H9 (cell line): ENCODE measurements at regions not wholly inside any gene's neighbourhood (a gene's known extent, or its start where the extent isn't known, plus 50 kb on each side); places are given as distances from the start of the nearest gene placed in this dataset.

Experiments used
- DNase-seq: peaks from one replicate; pipeline ENCODE4 v3.0.0-alpha.2; 2017
- H2AFZ ChIP-seq: one replicate; pipeline ENCODE4 v1.6.1; 2013; ENCODE audit warnings: mild to moderate bottlenecking, low read length, control low read depth, moderate library complexity
- H2AK5ac ChIP-seq: 2 replicates; pipeline ENCODE4 v1.6.1; 2013; ENCODE audit warnings: low read length, control low read depth, mixed read lengths; ENCODE audit not compliant: insufficient read length
- H2BK120ac ChIP-seq: one replicate; pipeline ENCODE4 v1.6.1; 2013; ENCODE audit warnings: low read depth, mild to moderate bottlenecking, low read length, control low read depth, inconsistent platforms; ENCODE audit not compliant: poor library complexity, severe bottlenecking
- H2BK12ac ChIP-seq: 2 replicates; pipeline ENCODE4 v1.6.1; 2013; ENCODE audit warnings: low read length, control low read depth, mixed read lengths, low read depth; ENCODE audit not compliant: insufficient read length
- H2BK15ac ChIP-seq: 2 replicates; pipeline ENCODE4 v1.6.1; 2013; ENCODE audit warnings: low read depth, low read length, control low read depth
- H2BK20ac ChIP-seq: one replicate; pipeline ENCODE4 v1.6.1; 2013; ENCODE audit warnings: low read depth, mild to moderate bottlenecking, low read length, control low read depth, inconsistent platforms; ENCODE audit not compliant: poor library complexity, severe bottlenecking
- H2BK5ac ChIP-seq: 2 replicates; pipeline ENCODE4 v1.6.1; 2013; ENCODE audit warnings: low read length, control low read depth, mixed read lengths; ENCODE audit not compliant: insufficient read length
- H3K14ac ChIP-seq: 2 replicates; pipeline ENCODE4 v1.6.1; 2013; ENCODE audit warnings: low read length, control low read depth; ENCODE audit not compliant: insufficient read depth
- H3K18ac ChIP-seq: 2 replicates; pipeline ENCODE4 v1.6.1; 2013; ENCODE audit warnings: low read depth, mild to moderate bottlenecking, mixed read lengths, low read length, control low read depth; ENCODE audit not compliant: insufficient read length
- H3K23ac ChIP-seq: 2 replicates; pipeline ENCODE4 v1.6.1; 2013; ENCODE audit warnings: low read length, control low read depth, mixed read lengths, low read depth; ENCODE audit not compliant: insufficient read length
- H3K23me2 ChIP-seq: 2 replicates; pipeline ENCODE4 v1.6.1; 2013; ENCODE audit warnings: low read depth, mild to moderate bottlenecking, mixed read lengths, low read length, control low read depth; ENCODE audit not compliant: insufficient read length, poor library complexity, severe bottlenecking
- H3K27ac ChIP-seq: 2 replicates; pipeline ENCODE4 v1.5.1; 2013; ENCODE audit warnings: low read length, control low read depth, mixed read lengths, low read depth; ENCODE audit not compliant: insufficient read length
- H3K27me3 ChIP-seq: 2 replicates; pipeline ENCODE4 v1.6.1; 2013; ENCODE audit warnings: low read length, control low read depth, inconsistent platforms; ENCODE audit not compliant: insufficient read depth
- H3K4ac ChIP-seq: 2 replicates; pipeline ENCODE4 v1.6.1; 2013; ENCODE audit warnings: low read depth, mild to moderate bottlenecking, control low read depth, inconsistent platforms, low read length, moderate library complexity
- H3K4me1 ChIP-seq: 2 replicates; pipeline ENCODE4 v1.6.1; 2013; ENCODE audit warnings: low read length, control low read depth, inconsistent platforms; ENCODE audit not compliant: insufficient read depth
- H3K4me2 ChIP-seq: 2 replicates; pipeline ENCODE4 v1.6.1; 2013; ENCODE audit warnings: low read length, control low read depth, mixed read lengths; ENCODE audit not compliant: insufficient read length, insufficient read depth
- H3K56ac ChIP-seq: 2 replicates; pipeline ENCODE4 v1.6.1; 2013; ENCODE audit warnings: low read depth, mild to moderate bottlenecking, mixed read lengths, low read length, control low read depth; ENCODE audit not compliant: insufficient read length
- H3K79me1 ChIP-seq: 2 replicates; pipeline ENCODE4 v1.6.1; 2013; ENCODE audit warnings: low read depth, mild to moderate bottlenecking, moderate library complexity, low read length, control low read depth, inconsistent platforms; ENCODE audit not compliant: insufficient read depth, poor library complexity, severe bottlenecking
- H3K79me2 ChIP-seq: 2 replicates; pipeline ENCODE4 v1.6.1; 2013; ENCODE audit warnings: low read length, control low read depth, inconsistent platforms; ENCODE audit not compliant: insufficient read depth
- H3K9ac ChIP-seq: 2 replicates; pipeline ENCODE4 v1.6.1; 2013; ENCODE audit warnings: low read length, control low read depth, mixed read lengths; ENCODE audit not compliant: insufficient read length; ENCODE audit errors: extremely low read depth
- H3K9me3 ChIP-seq: one replicate; pipeline ENCODE4 v1.6.1; 2013; ENCODE audit warnings: low read depth, low read length, inconsistent platforms; ENCODE audit not compliant: control insufficient read depth
- H3T11ph ChIP-seq: one replicate; pipeline ENCODE4 v1.6.1; 2013; ENCODE audit warnings: mild to moderate bottlenecking, low read length, control low read depth, inconsistent platforms
- H4K20me1 ChIP-seq: one replicate; pipeline ENCODE4 v1.6.1; 2013; ENCODE audit not compliant: control insufficient read depth, insufficient read length, insufficient read depth
- H4K5ac ChIP-seq: 2 replicates; pipeline ENCODE4 v1.6.1; 2013; ENCODE audit warnings: low read depth, mild to moderate bottlenecking, mixed read lengths, low read length, control low read depth; ENCODE audit not compliant: insufficient read length
- H4K8ac ChIP-seq: replicated peaks from 2 replicates; pipeline ENCODE4 v1.6.1; 2013; ENCODE audit warnings: low read length, control low read depth, mixed read lengths, low read depth; ENCODE audit not compliant: insufficient read length
- H4K91ac ChIP-seq: 2 replicates; pipeline ENCODE4 v1.6.1; 2013; ENCODE audit warnings: low read depth, mild to moderate bottlenecking, moderate library complexity, mixed read lengths, low read length, control low read depth; ENCODE audit not compliant: insufficient read length
- H3K27ac Mint-ChIP-seq, 3 experiments: 2 replicates in 2 of 3; 3 replicates in 1 of 3; pipeline ENCODE4 v1.8.0; 2020 to 2021; ENCODE audit warnings: mixed read lengths in 3 of 3, mild to moderate bottlenecking in 1 of 3, moderate library complexity in 1 of 3
- H3K27me3 Mint-ChIP-seq: 2 replicates; pipeline ENCODE4 v1.8.0; 2021; ENCODE audit warnings: low read depth, mild to moderate bottlenecking, moderate library complexity, mixed read lengths
- H3K36me3 Mint-ChIP-seq, 3 experiments: 2 replicates in 2 of 3; 3 replicates in 1 of 3; pipeline ENCODE4 v1.8.0; 2020 to 2021; ENCODE audit warnings: low read depth in 3 of 3, mixed read lengths in 3 of 3; ENCODE audit not compliant: insufficient read depth in 1 of 3
- H3K4me1 Mint-ChIP-seq, 2 experiments: 2 replicates each; pipeline ENCODE4 v1.8.0; 2020; ENCODE audit warnings: mixed read lengths in 2 of 2
- H3K4me3 Mint-ChIP-seq, 2 experiments: 2 replicates in 1 of 2; 3 replicates in 1 of 2; pipeline ENCODE4 v1.8.0; 2020 to 2021; ENCODE audit warnings: mild to moderate bottlenecking in 2 of 2, mixed read lengths in 2 of 2, moderate library complexity in 1 of 2
- H3K9me3 Mint-ChIP-seq, 2 experiments: 2 replicates in 1 of 2; 3 replicates in 1 of 2; pipeline ENCODE4 v1.8.0; 2020; ENCODE audit warnings: mild to moderate bottlenecking in 2 of 2, mixed read lengths in 2 of 2, moderate library complexity in 1 of 2
- CTCF ChIP-seq: fragments of 200-600 bp; sonication (generic); conservative IDR thresholded peaks from 3 replicates; pipeline ENCODE4 v1.8.0; 2021; ENCODE audit warnings: antibody characterized with exemption, mild to moderate bottlenecking

- Histone ChIP-seq H3K18ac (no peak overlapping the region), H3T11ph (no peak overlapping the region), H3K4ac (no peak overlapping the region), H4K91ac (no peak overlapping the region), H4K20me1 (no peaks in the 10 kb centered on the region), H4K5ac (no peak overlapping the region), H3K79me1 (no peaks in the 10 kb centered on the region), H3K79me2 (no peaks in the 10 kb centered on the region), H3K9ac (no peak overlapping the region), H3K4me1 (no peaks in the 10 kb centered on the region), H3K14ac (no peak overlapping the region), H3K27me3 (no peaks in the 10 kb centered on the region), H3K27ac (no peak overlapping the region), H3K9me3 (no peaks in the 10 kb centered on the region), H3K56ac (no peak overlapping the region), H2BK15ac (no peak overlapping the region), H2AK5ac (no peak overlapping the region), H2BK120ac (no peak overlapping the region), H4K8ac (no peak overlapping the region), H3K4me2 (no peak overlapping the region), H2BK20ac (no peak overlapping the region), H2AFZ (no peak overlapping the region), H2BK12ac (no peak overlapping the region), H3K23ac (no peak overlapping the region), H2BK5ac (no peak overlapping the region), H3K23me2 (no peaks in the 10 kb centered on the region)
- Mint-ChIP-seq H3K4me1 (peaks cover 0 to 4% of the 10 kb centered on the region in 2 experiments; a peak in 1 of 4 replicates), H3K9me3 (peaks cover 0 to 4% of the 10 kb centered on the region in 2 experiments; a peak in 2 of 5 replicates), H3K27me3 (no peaks in the 10 kb centered on the region; the same call in none of the 2 replicates), H3K36me3 (no peaks in the 10 kb centered on the region), H3K4me3 (no peak overlapping the region), H3K27ac (no peak overlapping the region)
- DNase-seq = no peak
- no peak for TF ChIP-seq CTCF
These were observed 297.0 kb upstream of the KLF3 start for GRCh38 chr4:38366997-38367396.
